Mesendoderm (in vitro differentiated cells): ENCODE measurements at regions not wholly inside any gene's neighbourhood (a gene's known extent, or its start where the extent isn't known, plus 50 kb on each side); places are given as distances from the start of the nearest gene placed in this dataset.

Experiments used
- DNase-seq: peaks from one replicate; pipeline ENCODE4 v3.0.0; 2013
- H2AK5ac ChIP-seq: 2 replicates; pipeline ENCODE4 v1.6.1; 2013; ENCODE audit warnings: low read length, inconsistent platforms
- H2BK120ac ChIP-seq: 2 replicates; pipeline ENCODE4 v1.6.1; 2013; ENCODE audit warnings: low read depth, mild to moderate bottlenecking, low read length, moderate library complexity, mixed read lengths
- H2BK15ac ChIP-seq: replicated peaks from 2 replicates; pipeline ENCODE4 v1.6.1; 2013; ENCODE audit warnings: low read depth, mild to moderate bottlenecking, moderate library complexity
- H2BK5ac ChIP-seq: 2 replicates; pipeline ENCODE4 v1.6.1; 2013; ENCODE audit warnings: low read length, inconsistent platforms
- H3K18ac ChIP-seq: 2 replicates; pipeline ENCODE4 v1.6.1; 2013; ENCODE audit warnings: mild to moderate bottlenecking, low read length, mixed read lengths
- H3K23ac ChIP-seq: one replicate; pipeline ENCODE4 v1.6.1; 2013; ENCODE audit warnings: low read length
- H3K27ac ChIP-seq: 2 replicates; pipeline ENCODE4 v1.5.1; 2013; ENCODE audit warnings: low read depth, mild to moderate bottlenecking, inconsistent platforms, low read length, moderate library complexity
- H3K27me3 ChIP-seq: 2 replicates; pipeline ENCODE4 v1.6.1; 2013; ENCODE audit warnings: low read length, control low read depth, mild to moderate bottlenecking, inconsistent platforms; ENCODE audit not compliant: insufficient read depth, poor library complexity
- H3K36me3 ChIP-seq: 2 replicates; pipeline ENCODE4 v1.6.1; 2013; ENCODE audit warnings: low read length, inconsistent platforms; ENCODE audit not compliant: control insufficient read depth, insufficient read depth
- H3K4ac ChIP-seq: one replicate; pipeline ENCODE4 v1.6.1; 2013; ENCODE audit warnings: low read depth, mild to moderate bottlenecking, low read length, moderate library complexity
- H3K4me1 ChIP-seq: 2 replicates; pipeline ENCODE4 v1.6.1; 2013; ENCODE audit warnings: low read depth, low read length, inconsistent platforms; ENCODE audit not compliant: control insufficient read depth
- H3K4me2 ChIP-seq: 2 replicates; pipeline ENCODE4 v1.6.1; 2013; ENCODE audit warnings: low read length
- H3K4me3 ChIP-seq: 2 replicates; pipeline ENCODE4 v1.5.1; 2013; ENCODE audit warnings: mild to moderate bottlenecking, low read length
- H3K56ac ChIP-seq: one replicate; pipeline ENCODE4 v1.6.1; 2013; ENCODE audit warnings: low read length
- H3K79me1 ChIP-seq: 2 replicates; pipeline ENCODE4 v1.6.1; 2013; ENCODE audit warnings: low read length, inconsistent platforms
- H3K79me2 ChIP-seq: 2 replicates; pipeline ENCODE4 v1.6.1; 2013; ENCODE audit warnings: mild to moderate bottlenecking, low read length; ENCODE audit not compliant: control insufficient read depth, insufficient read depth
- H3K9ac ChIP-seq: 2 replicates; pipeline ENCODE4 v1.6.1; 2013; ENCODE audit warnings: low read length, inconsistent platforms
- H4K5ac ChIP-seq: one replicate; pipeline ENCODE4 v1.6.1; 2013; ENCODE audit warnings: low read length
- H4K8ac ChIP-seq: one replicate; pipeline ENCODE4 v1.6.1; 2013; ENCODE audit warnings: low read depth, mild to moderate bottlenecking, control low read depth, low read length, moderate library complexity
- WGBS: extraction: QIAGEN DNeasy Blood & Tissue Kit; methylation state at CpG from one replicate; pipeline ENCODE4 v1.1.7; 2013; ENCODE audit warnings: low lambda C conversion rate, missing lambda C conversion rate; ENCODE audit not compliant: insufficient coverage; ENCODE audit errors: extremely low coverage; 5-methylcytosine and 5-hydroxymethylcytosine counted together

GRCh38 chr14:81682701-81683100 lies 149.0 kb upstream of the SEL1L start:
- H3K79me2 ChIP-seq = no peaks in the 10 kb centered on the region
- H2BK5ac ChIP-seq = no peak overlapping the region
- no peak overlapping the region for H3K4me2 ChIP-seq
- no peak overlapping the region for H4K5ac ChIP-seq
- H3K4ac ChIP-seq = no peak overlapping the region
- H3K23ac ChIP-seq = no peak overlapping the region
- no CpG with 5 or more reads among the region's 2 CpGs for WGBS
- DNase-seq = no peak
- no peak overlapping the region for H2AK5ac ChIP-seq
- H3K18ac ChIP-seq = no peak overlapping the region
- no peak overlapping the region for H3K4me3 ChIP-seq
- H2BK120ac ChIP-seq = no peak overlapping the region
- no peaks in the 10 kb centered on the region for H3K79me1 ChIP-seq
- no peak overlapping the region for H3K27ac ChIP-seq
- H3K36me3 ChIP-seq = no peaks in the 10 kb centered on the region
- H3K4me1 ChIP-seq = peaks cover 14% of the 10 kb centered on the region
- no peak overlapping the region for H3K56ac ChIP-seq
- H3K9ac ChIP-seq = no peak overlapping the region
- no peak overlapping the region for H4K8ac ChIP-seq
- no peak overlapping the region for H2BK15ac ChIP-seq
- H3K27me3 ChIP-seq = no peaks in the 10 kb centered on the region

- Histone ChIP-seq H2BK5ac (peak overlapping the region; percentile 15), H3K27ac (no peak overlapping the region), H3K4ac (no peak overlapping the region), H3K27me3 (no peaks in the 10 kb centered on the region), H3K9ac (no peak overlapping the region), H3K79me2 (no peaks in the 10 kb centered on the region), H2BK15ac (no peak overlapping the region), H4K5ac (no peak overlapping the region), H3K79me1 (no peaks in the 10 kb centered on the region), H2AK5ac (no peak overlapping the region), H3K36me3 (no peaks in the 10 kb centered on the region), H4K8ac (no peak overlapping the region), H3K4me1 (peaks cover 13% of the 10 kb centered on the region), H3K18ac (no peak overlapping the region), H3K56ac (no peak overlapping the region), H3K4me2 (no peak overlapping the region), H2BK120ac (no peak overlapping the region), H3K23ac (no peak overlapping the region), H3K4me3 (no peak overlapping the region)
- DNase-seq = no peak
- no CpG with 5 or more reads among the region's 1 CpG for WGBS
Measured at GRCh38 chr14:81684696-81685095, 151.0 kb upstream of the SEL1L start.

GRCh38 chr14:81686512-81686911 lies 152.9 kb upstream of the SEL1L start:
- peak; percentile 63 for DNase-seq
- Histone ChIP-seq H3K4me1 (peaks cover 4% of the 10 kb centered on the region), H3K36me3 (no peaks in the 10 kb centered on the region), H2AK5ac (no peak overlapping the region), H3K4me3 (no peak overlapping the region), H2BK15ac (no peak overlapping the region), H2BK5ac (no peak overlapping the region), H3K79me1 (no peaks in the 10 kb centered on the region), H3K27ac (peak overlapping the region; percentile 64), H4K5ac (no peak overlapping the region), H3K79me2 (no peaks in the 10 kb centered on the region), H2BK120ac (no peak overlapping the region), H3K4ac (peak overlapping the region; percentile 4), H4K8ac (no peak overlapping the region), H3K23ac (no peak overlapping the region), H3K18ac (no peak overlapping the region), H3K56ac (no peak overlapping the region), H3K27me3 (no peaks in the 10 kb centered on the region), H3K4me2 (no peak overlapping the region), H3K9ac (no peak overlapping the region)
- no CpG with 5 or more reads among the region's 4 CpGs for WGBS

- Histone ChIP-seq H3K79me2 (no peaks in the 10 kb centered on the region), H2BK15ac (no peak overlapping the region), H2BK5ac (no peak overlapping the region), H4K5ac (no peak overlapping the region), H3K18ac (no peak overlapping the region), H3K27ac (no peak overlapping the region), H3K9ac (no peak overlapping the region), H3K4me3 (no peak overlapping the region), H3K79me1 (no peaks in the 10 kb centered on the region), H3K56ac (no peak overlapping the region), H3K27me3 (no peaks in the 10 kb centered on the region), H3K36me3 (no peaks in the 10 kb centered on the region), H3K4ac (no peak overlapping the region), H3K4me1 (no peaks in the 10 kb centered on the region), H4K8ac (no peak overlapping the region), H3K4me2 (no peak overlapping the region), H2AK5ac (no peak overlapping the region), H3K23ac (no peak overlapping the region), H2BK120ac (no peak overlapping the region)
- no CpG with 5 or more reads among the region's 3 CpGs for WGBS
- DNase-seq = no peak
Measured at GRCh38 chr14:81691931-81692330, 158.3 kb upstream of the SEL1L start.

- H4K5ac ChIP-seq = no peak overlapping the region
- no peak overlapping the region for H3K18ac ChIP-seq
- H3K9ac ChIP-seq = no peak overlapping the region
- no peak overlapping the region for H2BK5ac ChIP-seq
- H3K23ac ChIP-seq = no peak overlapping the region
- no peaks in the 10 kb centered on the region for H3K4me1 ChIP-seq
- H2AK5ac ChIP-seq = no peak overlapping the region
- H4K8ac ChIP-seq = no peak overlapping the region
- no peak for DNase-seq
- H3K27me3 ChIP-seq = no peaks in the 10 kb centered on the region
- no peak overlapping the region for H3K4me3 ChIP-seq
- H3K4ac ChIP-seq = no peak overlapping the region
- no peaks in the 10 kb centered on the region for H3K36me3 ChIP-seq
- no peak overlapping the region for H3K27ac ChIP-seq
- H2BK120ac ChIP-seq = no peak overlapping the region
- no peak overlapping the region for H2BK15ac ChIP-seq
- no peaks in the 10 kb centered on the region for H3K79me2 ChIP-seq
- no CpG with 5 or more reads among the region's 1 CpG for WGBS
- no peak overlapping the region for H3K4me2 ChIP-seq
- H3K56ac ChIP-seq = no peak overlapping the region
- H3K79me1 ChIP-seq = no peaks in the 10 kb centered on the region
Measured at GRCh38 chr14:81694419-81694818, 160.8 kb upstream of the SEL1L start.

GRCh38 chr14:81709681-81710080 lies 176.0 kb upstream of the SEL1L start:
- Histone ChIP-seq H3K4me3 (no peak overlapping the region), H2AK5ac (no peak overlapping the region), H3K27me3 (no peaks in the 10 kb centered on the region), H3K18ac (no peak overlapping the region), H3K4me2 (no peak overlapping the region), H3K4me1 (no peaks in the 10 kb centered on the region), H2BK120ac (no peak overlapping the region), H2BK5ac (no peak overlapping the region), H4K8ac (no peak overlapping the region), H4K5ac (no peak overlapping the region), H3K56ac (no peak overlapping the region), H3K36me3 (no peaks in the 10 kb centered on the region), H3K79me1 (no peaks in the 10 kb centered on the region), H3K4ac (no peak overlapping the region), H3K79me2 (no peaks in the 10 kb centered on the region), H3K9ac (no peak overlapping the region), H3K23ac (no peak overlapping the region), H2BK15ac (no peak overlapping the region), H3K27ac (no peak overlapping the region)
- WGBS = no CpG with 5 or more reads among the region's 6 CpGs
- DNase-seq = no peak
